Testis (tissue), 2 donors: ENCODE measurements at regions not wholly inside any gene's neighbourhood (a gene's known extent, or its start where the extent isn't known, plus 50 kb on each side); places are given as distances from the start of the nearest gene placed in this dataset.

Experiments
- CTCF ChIP-seq, 3 experiments: fragments of 450-650 bp in 2 of 3; fragments of 200-600 bp in 1 of 3; sonication (generic) in 1 of 3; IDR thresholded peaks; one replicate each; pipeline ENCODE4 v1.5.1; 2016 to 2019; ENCODE audit warnings: antibody characterized with exemption in 3 of 3, mild to moderate bottlenecking in 2 of 3, moderate library complexity in 1 of 3
- POLR2A ChIP-seq: fragments of 450-650 bp; IDR thresholded peaks from one replicate; pipeline ENCODE4 v1.6.1; 2017; ENCODE audit warnings: antibody characterized with exemption, mild to moderate bottlenecking, moderate library complexity

DNA sequence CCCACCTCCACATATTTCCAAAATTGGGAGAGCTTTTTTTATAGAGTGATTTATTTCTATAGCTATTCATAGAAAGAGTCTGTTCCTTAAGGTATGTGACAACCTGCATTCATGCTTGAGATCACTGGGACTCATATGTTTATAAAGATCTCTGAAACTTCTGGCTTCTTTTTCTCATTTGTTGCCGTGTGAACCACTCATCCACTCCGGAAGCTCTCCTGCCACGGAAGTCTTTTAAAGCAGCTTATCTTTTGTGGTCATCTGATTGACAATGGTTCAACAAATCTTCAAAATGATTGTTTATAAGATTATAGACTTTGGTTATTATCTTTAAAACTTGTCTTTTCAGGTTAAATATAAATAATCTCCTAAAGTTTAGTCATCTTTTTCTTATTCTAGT is 260.5 kb downstream of the C3orf38 start:
- no peak for TF ChIP-seq POLR2A
- no peak for TF ChIP-seq CTCF (IDR thresholded peaks at IDR 0.05)
